ENCODE measurements at regions not wholly inside any gene's neighbourhood (a gene's known extent, or its start where the extent isn't known, plus 50 kb on each side); places are given as distances from the start of the nearest gene placed in this dataset.

DNA sequence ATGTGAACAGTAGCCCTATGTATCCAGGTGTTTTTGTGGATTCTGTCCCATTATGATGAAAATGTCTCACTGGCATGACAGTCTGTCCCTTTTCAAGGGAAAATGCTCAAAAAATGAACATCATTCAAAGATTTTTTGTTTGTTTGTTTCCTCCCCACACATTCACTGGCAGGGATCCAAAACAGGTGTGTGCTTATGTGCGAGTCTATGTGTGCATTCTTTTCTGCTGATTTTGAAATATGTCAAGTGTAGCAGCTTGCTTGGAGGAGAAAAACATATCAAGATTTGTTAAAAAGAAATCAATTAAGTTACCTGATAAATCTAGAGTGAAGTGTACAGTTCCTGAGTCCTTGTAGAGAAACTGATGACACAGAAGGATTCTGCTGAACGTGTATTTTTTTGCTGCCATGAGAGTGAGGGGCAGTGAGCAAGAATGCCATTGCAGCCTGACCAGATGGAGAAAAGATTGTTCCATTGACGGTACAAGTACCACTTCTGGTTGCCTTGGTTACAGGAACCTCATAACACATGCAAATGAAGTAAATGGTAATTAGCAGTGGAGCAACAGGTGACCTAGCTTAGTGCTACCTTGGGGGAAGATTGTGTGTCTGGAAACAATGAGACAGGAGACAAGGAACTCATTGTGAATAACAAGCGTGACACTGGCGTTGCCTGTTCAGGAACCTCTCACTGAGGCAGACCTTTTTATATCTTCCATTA is 277.4 kb upstream of the PHYHIPL start:
- no peak for DNase-seq (ENCODE audit: low spot score)
- Histone ChIP-seq H3K27me3 (replicated peaks; ENCODE audit: insufficient read depth) (no peaks in the 10 kb centered on the region), H3K9me3 (no peaks in the 10 kb centered on the region), H3K4me1 (ENCODE audit: control insufficient read depth in 1 of 2, low read depth in 2 of 2) (no peaks in the 10 kb centered on the region), H3K27ac (no peak overlapping the region), H3K4me3 (no peak overlapping the region), H3K36me3 (no peaks in the 10 kb centered on the region)
- TF ChIP-seq, protein P1, sequence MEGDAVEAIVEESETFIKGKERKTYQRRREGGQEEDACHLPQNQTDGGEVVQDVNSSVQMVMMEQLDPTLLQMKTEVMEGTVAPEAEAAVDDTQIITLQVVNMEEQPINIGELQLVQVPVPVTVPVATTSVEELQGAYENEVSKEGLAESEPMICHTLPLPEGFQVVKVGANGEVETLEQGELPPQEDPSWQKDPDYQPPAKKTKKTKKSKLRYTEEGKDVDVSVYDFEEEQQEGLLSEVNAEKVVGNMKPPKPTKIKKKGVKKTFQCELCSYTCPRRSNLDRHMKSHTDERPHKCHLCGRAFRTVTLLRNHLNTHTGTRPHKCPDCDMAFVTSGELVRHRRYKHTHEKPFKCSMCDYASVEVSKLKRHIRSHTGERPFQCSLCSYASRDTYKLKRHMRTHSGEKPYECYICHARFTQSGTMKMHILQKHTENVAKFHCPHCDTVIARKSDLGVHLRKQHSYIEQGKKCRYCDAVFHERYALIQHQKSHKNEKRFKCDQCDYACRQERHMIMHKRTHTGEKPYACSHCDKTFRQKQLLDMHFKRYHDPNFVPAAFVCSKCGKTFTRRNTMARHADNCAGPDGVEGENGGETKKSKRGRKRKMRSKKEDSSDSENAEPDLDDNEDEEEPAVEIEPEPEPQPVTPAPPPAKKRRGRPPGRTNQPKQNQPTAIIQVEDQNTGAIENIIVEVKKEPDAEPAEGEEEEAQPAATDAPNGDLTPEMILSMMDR (IDR thresholded peaks at IDR 0.05), result no peak
- no peak for ATAC-seq (ENCODE audit: insufficient number of reproducible peaks, low FRiP score, low read depth)

DNA sequence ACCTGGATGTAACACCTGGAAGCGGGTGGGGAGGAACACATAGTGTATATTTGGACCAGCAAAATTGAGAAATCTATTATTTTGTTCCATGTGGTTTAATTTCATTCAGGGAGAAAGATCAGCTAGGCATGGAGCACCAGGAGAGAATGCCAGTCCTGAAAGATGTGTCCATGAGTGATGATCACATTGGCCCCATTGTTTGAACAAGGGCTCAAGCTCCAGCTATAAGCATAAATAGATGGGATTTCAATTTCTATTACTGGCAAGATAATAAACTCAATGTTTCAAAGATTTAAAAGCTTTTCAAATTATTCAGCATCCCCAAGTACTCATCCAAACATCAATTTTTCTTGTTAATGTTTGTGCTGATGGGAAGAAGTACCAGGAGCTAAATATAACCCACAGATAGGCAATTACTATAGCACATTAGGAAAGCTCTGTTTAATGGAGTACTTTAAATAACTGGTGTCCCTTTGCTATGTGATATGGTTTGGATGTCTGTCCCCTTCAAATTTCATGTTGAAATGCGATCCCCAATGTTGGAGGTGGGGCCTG is 275.3 kb upstream of the PHYHIPL start:
- DNase-seq (ENCODE audit: low spot score) (no peak), ATAC-seq (ENCODE audit: insufficient number of reproducible peaks, low FRiP score, low read depth) (no peak)
- TF ChIP-seq, protein P1 (IDR thresholded peaks at IDR 0.05), result no peak
- Histone ChIP-seq H3K9me3 (no peaks in the 10 kb centered on the region), H3K4me3 (no peak overlapping the region), H3K4me1 (ENCODE audit: control insufficient read depth in 1 of 2, low read depth in 2 of 2) (no peaks in the 10 kb centered on the region), H3K27ac (no peak overlapping the region), H3K27me3 (replicated peaks; ENCODE audit: insufficient read depth) (no peaks in the 10 kb centered on the region), H3K36me3 (no peaks in the 10 kb centered on the region)

DNA sequence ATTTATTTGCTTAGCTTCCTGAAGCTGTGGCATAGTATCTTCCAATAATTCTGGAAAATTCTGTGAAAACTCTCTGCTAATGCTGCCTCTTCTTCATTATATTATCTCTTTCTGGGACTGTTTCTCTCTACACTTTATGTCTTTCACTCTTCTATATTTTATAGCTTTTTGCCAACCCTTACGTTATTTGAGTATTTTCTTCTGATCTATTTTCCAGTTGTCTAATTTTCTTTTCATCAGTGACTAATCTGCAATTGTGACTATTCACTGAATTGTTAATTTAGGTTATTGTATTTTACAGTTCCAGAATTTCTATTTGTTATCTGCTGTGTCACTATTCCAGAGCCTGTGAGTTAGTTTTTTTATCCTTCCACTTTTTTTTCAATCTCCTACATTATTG is 273.4 kb upstream of the PHYHIPL start:
- H3K27ac ChIP-seq, result no peak overlapping the region
- ATAC-seq (ENCODE audit: insufficient number of reproducible peaks, low FRiP score, low read depth), result no peak
- TF ChIP-seq, protein P1 (IDR thresholded peaks at IDR 0.05), result no peak
- no peaks in the 10 kb centered on the region for H3K36me3 ChIP-seq
- H3K27me3 ChIP-seq (replicated peaks; ENCODE audit: insufficient read depth), result no peaks in the 10 kb centered on the region
- H3K4me1 ChIP-seq (ENCODE audit: control insufficient read depth in 1 of 2, low read depth in 2 of 2), result no peaks in the 10 kb centered on the region
- DNase-seq (ENCODE audit: low spot score), result no peak
- no peaks in the 10 kb centered on the region for H3K9me3 ChIP-seq
- H3K4me3 ChIP-seq, result no peak overlapping the region

DNA sequence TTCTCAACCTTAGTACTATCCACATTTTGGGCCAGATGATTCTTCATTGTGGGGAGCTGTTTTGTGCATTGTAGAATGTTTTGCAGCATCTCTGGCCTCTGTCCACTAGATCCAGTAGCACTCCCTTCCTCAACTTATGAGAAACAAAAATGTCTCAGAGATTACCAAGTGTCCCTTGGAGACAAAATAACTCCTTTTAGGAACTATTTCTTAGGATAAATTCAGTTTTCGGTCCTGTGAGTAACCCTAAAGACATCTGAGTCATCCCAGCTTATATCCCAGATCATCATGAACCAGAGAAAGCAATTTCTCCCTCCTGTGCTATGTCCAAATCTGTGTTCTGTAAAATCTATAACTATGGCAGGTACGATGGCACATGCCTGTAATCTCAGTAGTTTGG is 266.6 kb upstream of the PHYHIPL start:
- Histone ChIP-seq H3K4me3 (no peak overlapping the region), H3K27ac (no peak overlapping the region), H3K4me1 (ENCODE audit: control insufficient read depth in 1 of 2, low read depth in 2 of 2) (no peaks in the 10 kb centered on the region), H3K9me3 (no peaks in the 10 kb centered on the region), H3K27me3 (replicated peaks; ENCODE audit: insufficient read depth) (no peaks in the 10 kb centered on the region), H3K36me3 (no peaks in the 10 kb centered on the region)
- no peak for DNase-seq (ENCODE audit: low spot score)
- no peak for ATAC-seq (ENCODE audit: insufficient number of reproducible peaks, low FRiP score, low read depth)
- TF ChIP-seq, protein P1 (IDR thresholded peaks at IDR 0.05), result no peak

DNA sequence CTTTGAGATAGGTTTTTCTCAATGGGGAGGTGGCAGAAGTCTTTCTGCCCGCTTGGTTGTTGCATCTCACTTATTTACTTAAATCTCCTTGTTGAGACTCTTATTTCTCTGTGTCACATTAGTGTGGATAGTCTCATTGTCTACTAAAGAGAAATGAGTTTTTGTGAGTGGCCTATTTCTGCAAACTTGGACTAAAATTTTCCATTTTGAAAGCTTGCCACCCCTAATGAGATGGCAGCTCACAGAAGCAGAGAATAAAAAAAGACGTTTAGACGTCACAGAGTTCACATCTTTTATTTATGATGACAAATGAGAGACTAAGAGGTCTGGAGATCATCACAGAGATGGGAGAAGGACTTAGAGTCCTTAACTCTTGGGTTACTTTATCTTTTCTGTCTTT is 262.7 kb upstream of the PHYHIPL start:
- DNase-seq (ENCODE audit: low spot score) (no peak), ATAC-seq (ENCODE audit: insufficient number of reproducible peaks, low FRiP score, low read depth) (no peak)
- Histone ChIP-seq H3K9me3 (no peaks in the 10 kb centered on the region), H3K27ac (no peak overlapping the region), H3K4me3 (no peak overlapping the region), H3K36me3 (no peaks in the 10 kb centered on the region), H3K27me3 (replicated peaks; ENCODE audit: insufficient read depth) (no peaks in the 10 kb centered on the region), H3K4me1 (ENCODE audit: control insufficient read depth in 1 of 2, low read depth in 2 of 2) (no peaks in the 10 kb centered on the region)
- TF ChIP-seq, protein P1 (IDR thresholded peaks at IDR 0.05), result no peak
